HG02981 (cell line): ENCODE measurements at regions not wholly inside any gene's neighbourhood (a gene's known extent, or its start where the extent isn't known, plus 50 kb on each side); places are given as distances from the start of the nearest gene placed in this dataset.

Experiments
- ATAC-seq: cut with Tn5 transposase; IDR thresholded peaks from one replicate; pipeline ENCODE4 v1.9.1; 2021; ENCODE audit warnings: mild to moderate bottlenecking, moderate library complexity; ENCODE audit not compliant: unreplicated experiment

GRCh38 chr3:178384321-178385230 lies 151.7 kb upstream of the KCNMB2 start:
- ATAC-seq, result no peak

GRCh38 chr3:178385280-178385952 lies 150.8 kb upstream of the KCNMB2 start:
- no peak for ATAC-seq

GRCh38 chr3:178386401-178386800 lies 149.8 kb upstream of the KCNMB2 start:
- ATAC-seq, result no peak

GRCh38 chr3:178386880-178387279 lies 149.4 kb upstream of the KCNMB2 start:
- no peak for ATAC-seq

- ATAC-seq, result no peak
Observed at GRCh38 chr3:178388473-178388872, 147.8 kb upstream of the KCNMB2 start.

- ATAC-seq, result no peak
Observed at GRCh38 chr3:178389258-178389657, 147.0 kb upstream of the KCNMB2 start.

GRCh38 chr3:178392511-178392926 lies 143.7 kb upstream of the KCNMB2 start:
- ATAC-seq, result no peak

GRCh38 chr3:178393146-178393545 lies 143.1 kb upstream of the KCNMB2 start:
- ATAC-seq, result no peak

- ATAC-seq, result no peak
Observed at GRCh38 chr3:178393824-178394223, 142.4 kb upstream of the KCNMB2 start.

- ATAC-seq, result no peak
Observed at GRCh38 chr3:178396318-178396717, 139.9 kb upstream of the KCNMB2 start.

- ATAC-seq, result no peak
Observed at GRCh38 chr3:178397202-178397601, 139.0 kb upstream of the KCNMB2 start.

- no peak for ATAC-seq
Observed at GRCh38 chr3:178397836-178398235, 138.4 kb upstream of the KCNMB2 start.

GRCh38 chr3:178404961-178405360 lies 131.3 kb upstream of the KCNMB2 start:
- ATAC-seq, result no peak

- ATAC-seq, result no peak
Observed at GRCh38 chr3:178405531-178405930, 130.7 kb upstream of the KCNMB2 start.

- ATAC-seq, result no peak
Observed at GRCh38 chr3:178406206-178406605, 130.0 kb upstream of the KCNMB2 start.

- no peak for ATAC-seq
Observed at GRCh38 chr3:178415384-178415783, 120.9 kb upstream of the KCNMB2 start.

GRCh38 chr3:178417736-178418135 lies 118.5 kb upstream of the KCNMB2 start:
- no peak for ATAC-seq

GRCh38 chr3:178419071-178419470 lies 117.2 kb upstream of the KCNMB2 start:
- no peak for ATAC-seq

GRCh38 chr3:178420033-178420432 lies 116.2 kb upstream of the KCNMB2 start:
- ATAC-seq, result no peak

GRCh38 chr3:178421069-178421468 lies 115.2 kb upstream of the KCNMB2 start:
- no peak for ATAC-seq

GRCh38 chr3:178422406-178422805 lies 113.8 kb upstream of the KCNMB2 start:
- no peak for ATAC-seq

- no peak for ATAC-seq
Observed at GRCh38 chr3:178428037-178428436, 108.2 kb upstream of the KCNMB2 start.
